K562 (cell line): ENCODE measurements at regions not wholly inside any gene's neighbourhood (a gene's known extent, or its start where the extent isn't known, plus 50 kb on each side); places are given as distances from the start of the nearest gene placed in this dataset.

Source experiments
- ATAC-seq: fragments of 200-7000 bp; cut with Tn5 transposase; 3 replicates; pipeline ENCODE4 v1.9.1; 2020; ENCODE audit warnings: moderate library complexity
- BruUV-seq: library from RNA; stranded (reverse); fragments of 400-500 nt; replicated peaks from 2 replicates; lab custom pipeline; 2021; lab: Mats Ljungman, UMichigan
- CTCF ChIA-PET: fragments of 300-600 bp; formaldehyde crosslinking; extraction: SDS; loops from one replicate; lab custom pipeline; 2021; ENCODE audit warnings: low intra/inter-chr PET ratio; lab: Yijun Ruan, JAX
- POLR2A ChIA-PET: fragments of 300-600, 350-650 bp; sonication (Branson Sonifier 250); formaldehyde crosslinking; extraction: SDS; loops from one replicate; lab custom pipeline; 2021; ENCODE audit warnings: antibody characterized with exemption, inconsistent platforms; lab: Yijun Ruan, JAX
- DNase-seq, 4 experiments: peaks; one replicate each; pipeline versions ENCODE4 v3.0.0 to v3.0.0-alpha.2; 2011 to 2018; ENCODE audit warnings: low spot score in 3 of 4, mixed read lengths in 3 of 4; ENCODE audit errors: extremely low read depth in 1 of 4
- FAIRE-seq: peaks from 2 replicates; lab custom pipeline; 2011; peaks lifted over from hg19 to GRCh38; lab: Jason Lieb, UNC
- H2AFZ ChIP-seq: 2 replicates; pipeline ENCODE4 v1.6.0; 2011; ENCODE audit warnings: low read depth, low read length, control low read depth, inconsistent platforms
- H3K27ac ChIP-seq: fragments of 200-600 bp; 3 replicates; pipeline ENCODE4 v1.8.0; 2011; ENCODE audit warnings: low read depth, mild to moderate bottlenecking, control low read depth, inconsistent platforms, low read length, moderate library complexity, mixed read lengths; ENCODE audit errors: extremely low read depth
- H3K27me3 ChIP-seq, 2 experiments: fragments of 300-600 bp in 1 of 2; 2 replicates in 1 of 2; 3 replicates in 1 of 2; pipeline versions ENCODE4 v1.6.0 to v1.8.0; 2011; ENCODE audit warnings: inconsistent platforms in 2 of 2, low read length in 2 of 2, mild to moderate bottlenecking in 1 of 2, mixed read lengths in 1 of 2, moderate library complexity in 1 of 2; ENCODE audit not compliant: control insufficient read depth in 2 of 2, insufficient read depth in 2 of 2
- H3K36me3 ChIP-seq: fragments of 300-600 bp; 3 replicates; pipeline ENCODE4 v1.8.0; 2011; ENCODE audit warnings: mild to moderate bottlenecking, low read length, inconsistent platforms; ENCODE audit not compliant: control insufficient read depth, insufficient read depth
- H3K4me1 ChIP-seq, 2 experiments: fragments of 200-600 bp in 1 of 2; replicated peaks in 1 of 2; 2 replicates in 1 of 2; 3 replicates in 1 of 2; pipeline versions ENCODE4 v1.5.1 to v1.8.0; 2011; ENCODE audit warnings: inconsistent platforms in 2 of 2, low read length in 2 of 2, mild to moderate bottlenecking in 1 of 2, mixed read lengths in 1 of 2, moderate library complexity in 1 of 2; ENCODE audit not compliant: control insufficient read depth in 2 of 2, insufficient read depth in 2 of 2
- H3K4me2 ChIP-seq: 2 replicates; pipeline ENCODE4 v1.6.1; 2011; ENCODE audit warnings: low read length, control low read depth, inconsistent platforms, mixed read lengths; ENCODE audit not compliant: insufficient read depth
- H3K4me3 ChIP-seq: fragments of 200-600 bp; sonication (generic), shearing (Covaris generic); 2 replicates; pipeline ENCODE4 v1.5.1; 2016; ENCODE audit warnings: control low read depth, inconsistent platforms
- H3K79me2 ChIP-seq: fragments of 200-600 bp; 3 replicates; pipeline ENCODE4 v1.8.0; 2011; ENCODE audit warnings: low read length, inconsistent platforms; ENCODE audit not compliant: control insufficient read depth, insufficient read depth
- H3K9ac ChIP-seq, 2 experiments: 2 replicates each; pipeline versions ENCODE4 v1.6.0 to v1.6.1; 2011; ENCODE audit warnings: low read depth in 2 of 2, low read length in 2 of 2, control low read depth in 1 of 2, inconsistent platforms in 1 of 2, mild to moderate bottlenecking in 1 of 2, mixed read lengths in 1 of 2; ENCODE audit not compliant: insufficient read depth in 1 of 2
- H3K9me1 ChIP-seq: one replicate; pipeline ENCODE4 v1.6.0; 2011; ENCODE audit warnings: inconsistent platforms, mild to moderate bottlenecking, low read length, moderate library complexity; ENCODE audit not compliant: control insufficient read depth, insufficient read depth
- H3K9me3 ChIP-seq: replicated peaks from 2 replicates; pipeline ENCODE4 v1.5.1; 2011; ENCODE audit warnings: low read depth, low read length, inconsistent platforms; ENCODE audit not compliant: control insufficient read depth, insufficient read depth
- H4K20me1 ChIP-seq: replicated peaks from 2 replicates; pipeline ENCODE4 v1.6.1; 2011; ENCODE audit warnings: low read length, inconsistent platforms, mixed read lengths; ENCODE audit not compliant: control insufficient read depth, insufficient read depth
- CTCFL ChIP-seq: IDR thresholded peaks from 2 replicates; pipeline ENCODE4 v1.6.1; 2011; ENCODE audit warnings: borderline replicate concordance, low read depth, mild to moderate bottlenecking, moderate library complexity, low read length; ENCODE audit not compliant: insufficient read depth, poor library complexity, severe bottlenecking
- HOMEZ ChIP-seq: fragments of 250-450 bp; sonication (Bioruptor Pico); IDR thresholded peaks from 2 replicates; pipeline ENCODE4 v1.4.0; 2020; ENCODE audit warnings: mild to moderate bottlenecking, moderate library complexity
- RAD51 ChIP-seq: fragments of 450-650 bp; IDR thresholded peaks from 2 replicates; pipeline ENCODE4 v1.7.1; 2016; ENCODE audit warnings: low read depth, mild to moderate bottlenecking, borderline replicate concordance
- TRIM24 ChIP-seq, 2 experiments: fragments of 450-650 bp; IDR thresholded peaks; 2 replicates each; pipeline ENCODE4 v1.6.1; 2016
- ZNF280B ChIP-seq: fragments of 250-450 bp; sonication (Bioruptor Pico); IDR thresholded peaks from 2 replicates; pipeline ENCODE4 v1.5.1; 2021; ENCODE audit warnings: mild to moderate bottlenecking
- WGBS: fragments of 100-300 bp; shearing (Covaris generic); methylation state at CpG from one replicate; pipeline ENCODE4 v1.1.6; 2016; ENCODE audit warnings: low coverage, mixed read lengths; ENCODE audit not compliant: insufficient coverage; ENCODE audit errors: missing lambda C conversion rate; 5-methylcytosine and 5-hydroxymethylcytosine counted together
- in situ Hi-C: fragments of 300-500 bp; cut with MboI; formaldehyde crosslinking; loops from 4 replicates; pipeline ENCODE4 v1.15.0; 2018; ENCODE audit warnings: inconsistent platforms, mixed read lengths
- intact Hi-C: fragments of 100-400 bp; cut with micrococcal nuclease; formaldehyde crosslinking; loops from 2 replicates; pipeline ENCODE4 v1.14.2; 2022

GRCh38 chr2:111643759-111644158, 240.2 kb downstream of the ANAPC1 start:
- H3K9ac ChIP-seq = no peak overlapping the region
- no peak overlapping the region for H2AFZ ChIP-seq
- DNase-seq (no peak), FAIRE-seq (no peak)
- H3K4me2 ChIP-seq = no peak overlapping the region
- BruUV-seq = no TSS peak
- H4K20me1 ChIP-seq = no peaks in the 10 kb centered on the region
- no peaks in the 10 kb centered on the region for H3K27me3 ChIP-seq
- H3K4me3 ChIP-seq = no peak overlapping the region
- intact Hi-C loops = loop anchor here (2.0 kb wide), 1 partner anchor 17 kb away; no protein-coding TSS in a partner anchor
- TF ChIP-seq ZNF280B (CRISPR knock-in tag) = no peak
- no peak for TF ChIP-seq HOMEZ (CRISPR knock-in tag)
- TF ChIP-seq TRIM24 (IDR thresholded peaks at IDR 0.05) = no peak
- no peak for TF ChIP-seq RAD51
- no peak for TF ChIP-seq CTCFL
- TF ChIP-seq, all 486 proteins: peak for 0
- Histone ChIP-seq H3K9me1 (no peaks in the 10 kb centered on the region), H3K36me3 (no peaks in the 10 kb centered on the region), H3K27ac (no peak overlapping the region), H3K9me3 (peaks cover 5% of the 10 kb centered on the region; the same call in 1 of the 2 replicates), H3K79me2 (no peaks in the 10 kb centered on the region), H3K4me1 (peaks cover 7 to 10% of the 10 kb centered on the region in 2 experiments; a peak in 4 of 5 replicates)
- in situ Hi-C loops = no loop called here
- 67% methylated on average over 1 of the region's 1 CpG for WGBS
- ChIA-PET CTCF (no interaction called here), POLR2A (no interaction called here)
- no peak for ATAC-seq
